ENCODE measurements at regions not wholly inside any gene's neighbourhood (a gene's known extent, or its start where the extent isn't known, plus 50 kb on each side); places are given as distances from the start of the nearest gene placed in this dataset.

- TF ChIP-seq CTCF (conservative IDR thresholded peaks at IDR 0.05) (0 out of 2 replicates have a peak, but pooled peaks have one; percentile 13), ZFX (IDR thresholded peaks at IDR 0.05) (no peak)
Measured at GRCh38 chr1:232725305-232726047, 79.7 kb upstream of the MAP10 start.

Measured in C4-2B (cell line).